ENCODE measurements at regions not wholly inside any gene's neighbourhood (a gene's known extent, or its start where the extent isn't known, plus 50 kb on each side); places are given as distances from the start of the nearest gene placed in this dataset.

DNA sequence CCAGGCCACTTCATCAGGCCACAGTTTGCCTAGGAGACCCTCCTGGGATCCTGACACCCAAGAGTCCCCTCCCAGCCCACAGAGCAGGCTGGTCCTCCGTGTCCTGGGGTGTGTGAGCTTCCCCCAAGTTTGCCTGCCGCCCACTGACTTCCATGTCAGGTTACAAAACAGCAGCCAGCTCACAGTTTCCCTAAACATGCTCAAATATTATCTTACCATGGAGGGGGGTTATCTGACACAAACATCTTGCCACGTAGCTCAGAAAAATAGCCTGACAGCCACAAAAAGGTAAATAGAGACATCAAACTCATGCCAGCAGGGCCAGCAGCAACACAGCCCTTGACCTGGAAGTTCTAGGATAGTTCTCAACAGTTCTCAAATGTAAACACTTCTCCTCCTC is 346.5 kb downstream of the TNS1 start:
- no peak for DNase-seq

DNA sequence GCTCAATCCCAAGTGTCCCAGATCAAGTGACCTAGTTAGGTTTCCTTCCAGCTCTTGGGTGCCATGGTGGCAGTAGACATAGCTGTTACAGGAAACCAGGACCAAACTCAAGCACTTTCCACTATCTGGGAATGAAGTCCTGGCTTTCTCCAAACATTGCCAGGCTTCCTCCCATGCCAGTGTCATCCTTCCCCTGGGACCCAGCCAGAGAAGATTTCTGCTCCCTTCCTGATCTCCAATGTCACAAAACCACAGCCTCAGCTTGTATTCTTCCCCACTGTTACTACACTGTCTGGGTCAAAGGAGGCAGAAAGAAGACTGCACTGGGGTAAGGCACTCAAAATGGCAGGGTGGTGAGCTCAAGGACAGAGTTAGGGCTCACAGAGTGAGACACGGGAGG is 347.1 kb downstream of the TNS1 start:
- no peak for DNase-seq

DNA sequence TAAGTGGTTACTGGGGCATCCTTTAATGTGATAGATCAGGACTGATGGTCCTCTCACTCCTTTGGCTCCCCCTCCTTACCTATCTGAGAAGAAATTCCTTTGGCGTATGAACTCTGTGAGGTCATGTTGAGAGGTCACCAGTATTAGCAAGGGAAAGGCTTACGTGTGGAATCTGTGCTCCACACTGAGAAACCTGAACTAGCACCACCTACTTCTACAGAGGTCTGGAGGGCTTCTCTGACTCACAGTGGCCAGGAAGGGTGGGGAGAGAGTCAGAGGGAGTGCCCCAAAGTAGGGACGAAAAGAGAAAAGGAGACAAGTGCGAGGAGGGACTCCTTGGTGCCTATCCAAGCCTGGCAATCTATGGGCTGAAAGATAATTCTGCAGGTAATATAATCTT is 348.6 kb downstream of the TNS1 start:
- DNase-seq: no peak

DNA sequence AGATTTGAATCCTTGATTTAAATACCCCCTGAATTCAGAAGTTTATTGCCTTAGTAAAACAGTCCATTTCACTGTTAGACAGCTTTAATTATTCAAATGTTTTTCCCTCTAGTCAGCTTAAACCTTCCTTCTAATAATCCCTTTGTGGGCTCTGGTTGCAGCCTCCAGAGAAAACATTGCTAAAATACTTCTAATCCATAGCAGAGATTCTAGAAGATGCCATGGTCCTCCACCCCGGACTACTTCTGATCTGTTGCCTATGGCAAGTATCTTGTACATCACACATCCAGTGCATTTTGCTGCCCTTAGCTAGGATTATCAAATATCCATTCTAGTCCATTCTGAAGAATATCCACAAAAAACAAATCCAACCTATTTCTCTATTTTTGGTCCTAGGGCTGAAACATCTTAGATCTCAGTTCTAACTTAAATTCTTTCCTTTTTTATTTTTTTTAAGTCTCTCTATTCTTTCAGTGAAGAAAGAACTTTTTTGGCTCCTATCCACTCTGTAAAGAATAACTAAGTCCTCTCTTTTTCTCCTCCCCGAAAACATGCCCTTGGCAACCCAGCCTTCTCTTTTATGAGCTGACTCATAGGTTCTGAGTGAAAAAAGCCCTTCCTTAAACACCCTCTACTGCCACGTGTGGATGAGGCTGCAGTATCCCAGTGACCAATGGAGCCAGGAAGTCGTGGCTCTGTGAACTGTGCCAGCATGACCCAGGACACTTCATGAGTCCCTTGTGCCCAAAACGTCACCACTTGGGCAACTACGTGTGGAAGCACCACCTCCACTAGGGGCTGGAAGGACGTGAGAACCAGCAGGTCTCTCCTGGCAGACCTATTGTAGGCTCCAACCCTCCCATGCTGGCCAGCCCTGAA is 349.8 kb downstream of the TNS1 start:
- no peak for DNase-seq

DNA sequence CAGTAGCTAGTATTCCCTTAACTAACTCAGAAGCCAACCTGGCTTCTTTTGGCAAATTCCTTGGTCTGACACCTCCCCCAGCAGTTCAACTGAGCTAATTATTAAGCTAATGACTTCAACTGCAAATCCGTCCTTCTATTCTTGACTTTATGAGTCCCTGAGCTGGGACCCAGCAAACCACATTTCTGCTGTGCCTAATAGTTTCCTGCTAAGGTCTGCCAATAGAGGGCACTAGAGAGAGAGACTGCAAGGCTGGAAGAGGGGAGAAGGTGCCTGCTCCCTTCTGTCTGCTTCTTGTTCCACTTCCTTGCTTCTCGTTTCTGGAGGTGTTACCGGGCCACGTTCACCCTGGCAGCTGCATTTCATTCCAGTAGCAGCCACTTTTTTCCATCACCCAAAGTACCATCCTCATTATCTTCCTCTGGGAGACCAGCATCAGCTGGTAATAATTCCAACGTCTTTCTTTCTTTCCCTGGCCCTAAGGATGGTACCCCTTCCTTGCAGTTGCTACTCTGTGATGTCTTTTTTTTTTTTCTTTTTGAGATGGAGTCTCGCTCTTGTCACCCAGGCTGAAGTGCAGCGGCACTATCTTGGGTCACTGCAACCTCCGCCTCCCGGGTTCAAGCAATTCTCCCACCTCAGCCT is 352.0 kb downstream of the TNS1 start:
- DNase-seq: peak; percentile 86

DNA sequence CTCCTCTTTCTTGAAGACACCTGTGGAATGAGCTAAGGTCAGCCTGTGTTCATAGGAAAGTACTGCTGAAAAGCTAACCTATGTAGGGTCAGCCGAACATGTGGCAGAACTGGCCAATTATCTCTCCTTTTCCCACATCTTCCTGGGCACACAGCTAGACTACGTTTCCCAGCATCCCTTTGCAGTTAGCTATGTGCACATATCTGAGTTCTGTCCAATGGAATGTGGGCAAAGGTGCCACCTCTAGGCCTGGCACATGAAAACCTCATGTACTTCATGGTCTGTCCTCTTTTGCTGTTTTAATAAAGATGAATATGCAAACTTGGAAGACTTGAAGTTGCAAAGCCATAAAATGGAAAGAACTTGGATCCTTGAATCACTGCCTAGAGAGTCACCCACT is 352.6 kb downstream of the TNS1 start:
- no peak for DNase-seq

DNA sequence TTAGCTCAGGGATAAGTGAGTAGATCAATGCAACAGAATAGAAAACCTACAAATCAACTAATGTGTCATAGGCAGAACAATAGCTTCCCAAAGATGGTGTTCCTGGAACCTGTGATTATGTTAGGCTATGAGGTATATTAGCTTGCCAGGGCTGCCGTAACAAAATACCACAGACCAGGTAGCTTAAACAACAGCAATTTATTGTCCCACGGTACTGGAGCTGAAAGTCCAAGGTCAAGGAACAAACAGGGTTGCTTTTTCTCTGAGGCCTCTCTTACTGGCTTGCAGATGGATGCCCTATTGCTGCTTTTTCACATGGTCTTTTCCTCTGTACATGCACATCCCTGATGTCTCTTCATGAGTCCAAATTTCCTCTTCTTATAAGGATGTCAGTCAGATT is 354.9 kb downstream of the TNS1 start:
- DNase-seq: no peak

DNA sequence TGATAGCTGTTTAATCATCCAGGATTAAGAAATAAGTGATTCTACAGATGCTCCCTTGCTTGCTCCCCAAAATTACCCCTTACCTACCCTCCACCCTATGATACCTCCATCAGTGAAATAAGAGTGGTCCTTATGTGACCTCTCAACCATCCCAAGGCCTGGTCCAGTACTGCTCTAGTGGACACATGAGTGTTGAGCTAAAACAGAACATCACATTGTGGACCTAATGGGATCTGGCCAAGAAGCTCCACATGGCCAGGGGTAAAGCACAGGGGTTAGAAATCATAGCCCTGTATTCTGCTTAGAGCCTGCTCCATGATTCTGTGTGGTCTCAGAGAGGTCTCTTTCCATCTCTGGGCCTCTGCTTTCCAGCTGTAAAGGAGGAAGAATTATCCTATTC is 355.6 kb downstream of the TNS1 start:
- no peak for DNase-seq

DNA sequence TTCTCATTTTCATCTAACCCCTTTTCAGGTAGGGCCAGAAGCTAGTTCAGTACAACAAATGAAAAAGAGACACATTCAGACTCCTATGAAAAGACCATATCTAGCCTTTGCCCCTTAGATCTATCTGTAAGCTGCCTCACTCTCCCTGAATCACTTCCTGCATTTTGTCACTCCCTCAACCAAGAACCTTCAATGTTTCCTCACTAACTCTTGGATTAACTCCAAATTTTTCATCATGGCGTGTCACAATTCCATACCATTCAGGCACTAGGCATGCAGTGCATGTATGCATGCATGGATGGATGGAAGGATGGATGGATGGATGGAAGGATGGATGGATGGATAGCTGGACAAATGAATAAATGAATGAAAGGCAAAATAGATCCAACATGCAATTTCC is 356.9 kb downstream of the TNS1 start:
- no peak for DNase-seq

DNA sequence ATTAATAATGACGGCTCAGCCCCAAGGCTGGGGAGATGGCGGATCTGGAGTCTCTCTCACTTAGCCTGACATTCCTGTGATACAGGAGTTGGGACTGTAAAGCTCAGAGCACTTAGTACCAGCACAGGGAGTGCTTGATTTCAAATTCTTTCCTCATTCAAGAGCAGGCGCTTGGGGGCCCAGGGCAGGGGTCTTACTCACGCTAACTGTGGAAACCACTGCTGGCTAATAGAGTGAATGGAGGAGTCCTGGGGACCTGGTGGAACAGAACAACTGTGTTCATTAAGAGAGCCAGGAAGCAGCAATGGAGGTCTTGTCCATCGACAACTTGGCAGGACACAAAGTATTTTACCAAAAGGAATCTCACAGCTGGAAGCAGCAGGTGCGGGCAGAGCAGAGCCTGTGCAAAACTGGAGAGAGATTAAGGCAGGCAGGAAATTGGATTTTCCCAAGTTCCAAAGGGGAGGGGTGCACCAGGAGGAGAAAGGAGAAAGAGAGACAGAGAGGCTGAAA is 358.9 kb downstream of the TNS1 start:
- DNase-seq: no peak

DNA sequence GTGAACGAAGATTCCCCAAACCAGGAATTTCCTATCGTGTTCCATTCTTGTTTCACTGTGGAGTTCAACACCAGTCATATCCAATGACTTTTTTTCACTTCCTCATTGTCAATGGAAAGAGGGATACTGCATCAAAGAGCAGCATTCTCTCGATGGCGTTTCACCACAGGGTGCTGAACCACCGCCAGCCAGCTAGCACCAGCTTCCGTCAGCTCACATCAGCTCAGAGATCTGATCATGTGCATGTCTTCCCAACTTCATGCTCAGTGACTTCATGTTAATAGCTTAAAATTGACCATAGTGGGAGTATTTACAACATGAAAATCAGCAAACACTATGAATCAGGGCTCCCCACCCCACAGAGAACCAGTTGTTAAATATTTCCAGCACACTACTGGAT is 359.9 kb downstream of the TNS1 start:
- DNase-seq: no peak

DNA sequence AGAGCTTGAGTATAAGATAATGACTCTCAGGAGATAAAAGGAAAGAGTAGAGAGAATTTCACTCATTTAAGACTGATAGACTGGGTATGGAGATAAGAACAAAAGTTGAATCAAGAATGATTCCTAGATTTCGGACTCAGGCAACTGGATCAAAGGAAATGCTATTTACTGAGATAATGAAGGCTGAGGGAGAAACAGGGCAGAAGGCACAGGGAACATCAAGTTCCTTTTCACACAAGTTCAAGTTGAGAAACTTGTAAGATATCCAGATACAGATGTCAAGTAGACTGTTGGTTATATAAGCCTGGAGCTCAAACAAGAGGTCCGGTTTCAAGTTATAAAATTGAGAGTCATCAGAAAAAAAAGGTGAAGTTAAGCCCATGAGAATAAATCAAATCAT is 360.8 kb downstream of the TNS1 start:
- DNase-seq: no peak

DNA sequence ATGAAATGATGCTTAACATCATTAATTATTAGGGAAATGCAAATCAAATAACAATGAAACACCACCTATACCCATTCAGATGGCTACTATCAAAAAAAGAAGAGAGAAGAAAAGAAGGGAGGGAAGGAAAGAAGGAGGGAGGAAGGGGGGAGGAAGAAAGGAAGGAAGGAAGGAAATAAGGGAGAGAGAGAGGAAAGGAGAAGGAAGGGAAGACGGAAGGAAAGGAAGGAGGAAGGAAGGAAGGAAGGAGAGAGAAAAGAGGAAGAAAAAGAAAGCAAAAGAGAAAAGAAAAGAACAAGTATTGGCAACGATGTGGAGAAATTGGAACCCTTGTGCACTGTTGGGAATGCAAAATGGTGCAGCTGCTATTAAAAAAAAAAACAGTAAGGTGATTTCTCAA is 363.3 kb downstream of the TNS1 start:
- no peak for DNase-seq

DNA sequence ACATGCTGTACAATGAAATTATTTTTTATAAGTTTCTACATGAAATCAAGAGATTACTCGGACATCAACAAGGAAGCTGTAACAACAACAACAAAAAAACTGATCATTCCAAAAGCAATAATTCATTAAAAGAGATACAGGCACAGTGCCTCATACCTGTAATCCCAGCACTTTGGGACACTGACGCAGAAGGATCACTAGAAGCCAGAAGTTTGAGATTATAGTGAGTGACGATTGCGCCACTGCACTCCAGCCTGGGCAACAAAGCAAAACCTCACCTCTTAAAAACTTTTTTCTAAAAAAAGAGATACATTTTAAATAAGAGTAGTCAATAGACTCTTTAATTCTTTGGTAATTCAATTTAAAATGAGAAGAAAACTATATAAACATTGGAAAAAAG is 364.3 kb downstream of the TNS1 start:
- DNase-seq: no peak

DNA sequence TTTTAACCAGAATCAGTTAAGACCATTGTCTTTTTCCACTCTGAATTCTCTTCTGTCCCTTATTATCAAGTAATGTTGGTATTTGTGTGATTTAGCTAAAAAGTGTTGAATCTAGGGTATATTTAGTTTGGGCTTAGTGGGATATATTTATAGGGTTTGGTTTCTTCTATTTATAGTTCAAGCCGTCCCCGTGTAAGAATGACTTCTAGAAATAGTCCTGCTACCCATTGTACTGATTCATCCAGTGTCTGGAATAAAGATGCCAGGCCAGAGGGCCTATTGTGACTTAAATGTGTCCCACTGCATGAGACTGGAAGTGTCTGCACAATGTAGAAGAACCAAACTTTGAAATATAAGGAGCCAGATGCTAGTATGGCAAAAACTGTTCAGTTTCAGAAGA is 364.8 kb downstream of the TNS1 start:
- DNase-seq: no peak

DNA sequence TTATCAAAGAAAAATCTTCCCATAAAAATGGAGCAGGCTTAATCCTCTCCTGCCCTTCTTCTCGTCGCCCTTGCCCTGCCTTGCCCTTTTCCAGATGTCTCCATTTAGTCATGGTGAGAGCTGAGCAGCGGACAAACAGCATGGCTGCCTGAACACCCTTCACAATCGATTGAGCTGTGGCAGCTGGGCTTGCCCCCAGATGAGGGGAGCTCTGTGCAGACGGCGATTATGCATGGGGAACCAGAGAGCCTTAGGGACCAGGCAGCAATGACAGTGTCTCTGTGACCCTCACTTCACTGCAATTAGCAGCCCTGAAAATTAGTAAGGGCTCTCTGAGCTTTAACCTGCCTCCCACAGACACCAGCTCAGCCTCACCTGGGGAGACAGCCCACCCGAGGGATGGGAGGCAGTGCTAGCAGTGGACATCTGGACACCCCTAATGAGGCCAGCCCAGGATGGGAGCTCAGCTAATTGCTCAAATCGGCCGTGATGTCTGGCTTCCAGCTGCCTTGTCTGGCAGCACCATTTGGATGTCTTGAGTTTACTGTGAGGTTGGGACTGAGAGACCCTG is 365.7 kb downstream of the TNS1 start:
- no peak for DNase-seq

DNA sequence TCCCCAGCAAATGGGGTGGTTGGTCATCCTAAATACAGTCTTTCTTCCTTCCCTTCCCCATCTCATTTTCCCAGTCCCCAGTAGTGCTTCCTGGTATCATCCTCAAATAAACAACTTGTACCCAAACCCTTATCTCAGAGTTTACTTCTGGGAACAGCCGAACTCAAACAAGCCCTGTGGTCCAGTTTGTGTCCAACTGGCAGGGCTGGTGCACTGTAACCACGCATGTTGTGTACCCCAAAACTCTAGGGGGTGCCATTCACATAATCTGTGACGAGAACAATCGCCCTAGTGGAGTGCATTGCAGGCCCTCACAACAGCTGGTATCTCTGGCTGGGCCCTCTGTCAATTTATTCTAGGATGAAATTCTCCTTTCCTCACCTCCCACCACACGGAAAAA is 366.2 kb downstream of the TNS1 start:
- no peak for DNase-seq

DNA sequence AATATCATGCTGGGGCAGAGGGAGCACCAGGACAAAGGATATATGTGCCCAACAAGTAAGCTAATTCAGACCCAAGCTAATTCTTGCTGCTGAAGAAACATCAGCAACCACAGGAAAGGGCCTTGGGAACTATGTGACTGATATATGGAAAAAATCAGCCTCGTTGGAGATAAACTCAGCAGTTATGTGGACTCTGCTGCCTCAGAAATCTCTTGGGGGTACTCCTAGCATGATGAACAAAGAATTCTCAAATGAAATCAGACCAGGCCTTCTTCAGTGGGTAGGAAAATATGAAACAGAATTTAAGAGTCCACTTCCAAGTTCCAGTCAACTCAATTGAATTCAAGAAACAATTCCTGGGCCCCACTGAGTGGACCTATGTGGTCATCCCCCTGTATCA is 367.9 kb downstream of the TNS1 start:
- DNase-seq: no peak

DNA sequence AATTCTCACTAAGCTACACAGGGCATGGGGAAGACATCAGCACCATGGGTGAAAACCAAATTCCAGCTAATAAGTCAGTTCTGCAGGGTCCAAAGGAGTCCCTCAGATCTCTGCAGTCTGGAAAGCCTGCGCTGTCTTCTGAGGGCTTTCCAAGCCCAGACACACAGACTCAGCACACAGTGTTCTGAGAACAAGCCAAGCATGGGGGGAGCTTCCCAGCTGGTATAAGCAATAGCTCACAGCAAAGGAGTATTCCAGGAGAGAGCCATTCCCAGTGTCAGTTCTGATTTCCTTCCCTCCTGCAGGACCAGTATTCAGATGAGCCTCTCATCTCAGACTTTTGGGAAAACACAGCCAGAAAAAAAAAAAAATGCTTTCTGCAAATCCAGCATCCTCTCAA is 370.8 kb downstream of the TNS1 start:
- DNase-seq: no peak

DNA sequence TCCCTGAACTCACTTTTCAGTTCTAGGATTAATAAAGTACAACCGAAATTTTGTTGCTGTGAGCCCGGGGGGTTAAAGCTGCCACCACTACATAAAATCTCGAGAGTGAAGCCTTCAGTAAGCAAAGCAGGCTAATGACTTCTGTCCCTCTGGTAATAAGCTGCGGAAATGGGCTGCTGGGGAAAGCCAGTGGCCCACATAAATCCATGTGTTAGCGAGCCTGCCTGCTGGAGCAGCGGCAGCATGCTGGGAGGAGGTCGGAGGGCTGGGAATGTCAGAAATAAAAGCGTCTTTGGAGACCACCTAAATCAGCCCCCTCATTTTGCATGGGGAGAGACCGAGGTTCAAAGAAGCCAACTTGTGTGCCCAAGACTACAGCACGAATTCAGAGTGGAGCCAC is 371.7 kb downstream of the TNS1 start:
- DNase-seq: peak; percentile 48

DNA sequence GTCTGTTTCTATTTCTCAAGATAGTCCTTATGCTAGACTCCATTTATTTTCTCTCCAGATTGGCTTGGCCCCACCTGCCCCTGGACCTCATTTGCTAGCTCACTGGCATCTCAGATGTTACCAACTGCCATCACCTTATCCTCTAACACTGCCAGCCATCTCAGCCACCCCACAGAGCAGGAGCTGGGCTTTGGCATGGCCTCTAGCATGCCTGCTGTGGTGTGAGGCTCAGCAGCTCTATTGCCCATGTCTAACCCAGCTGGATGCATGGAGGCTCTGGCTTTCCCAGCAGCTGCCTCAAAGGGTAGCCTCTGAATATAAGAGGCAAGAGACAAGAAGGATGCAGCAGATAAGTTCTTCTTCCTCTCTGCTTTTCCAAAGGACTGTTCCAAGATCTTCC is 373.4 kb downstream of the TNS1 start:
- DNase-seq: no peak

DNA sequence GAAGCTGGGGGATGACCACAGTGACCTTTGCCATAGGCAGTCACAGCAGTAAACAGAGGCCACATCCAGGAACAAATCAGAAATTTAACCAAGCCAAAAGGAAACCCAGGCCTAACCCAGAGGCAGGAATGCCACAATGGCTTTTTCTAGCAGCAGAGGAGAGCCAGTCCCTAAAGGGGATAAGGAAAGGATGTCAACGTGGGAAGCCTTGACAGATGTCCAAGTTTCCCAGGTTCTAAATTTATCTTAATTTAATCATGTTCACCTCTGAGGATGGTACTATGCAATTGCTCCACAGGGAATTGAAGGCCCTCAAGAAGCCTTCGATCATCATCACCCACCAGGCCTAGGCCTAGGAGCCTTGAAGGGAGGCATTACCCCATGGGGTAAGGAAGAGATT is 374.7 kb downstream of the TNS1 start:
- DNase-seq: no peak

DNA sequence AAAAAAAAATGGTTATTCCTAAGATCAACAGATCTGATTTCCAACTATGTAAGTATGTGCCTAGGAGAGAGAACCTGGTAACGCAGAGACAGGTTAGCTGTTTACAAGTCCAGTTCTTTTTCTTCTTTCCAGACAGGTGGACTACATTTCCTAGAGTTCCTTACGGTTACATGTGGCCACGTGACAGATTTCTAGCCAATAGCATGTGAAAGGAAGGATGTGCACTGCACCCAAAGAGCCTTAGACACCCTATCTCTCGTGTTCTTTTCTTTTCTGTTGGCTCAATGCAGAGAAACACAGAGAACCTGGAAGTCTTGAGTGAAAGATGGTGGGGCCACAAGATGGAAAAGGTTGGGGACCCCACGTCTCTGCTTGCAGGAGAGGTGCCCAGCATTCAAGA is 375.9 kb downstream of the TNS1 start:
- DNase-seq: no peak

Data from renal pelvis (tissue), 1 donor.